OCI-LY3 (cell line): ENCODE measurements at regions not wholly inside any gene's neighbourhood (a gene's known extent, or its start where the extent isn't known, plus 50 kb on each side); places are given as distances from the start of the nearest gene placed in this dataset.
"Not testable (repeated sequence)": the region's sequence is repeated elsewhere in the genome, so short reads cannot be mapped to it uniquely, and the experiment has no call there.

Experiments
- EZH2phosphoT487 ChIP-seq: fragments of 200-600 bp; shearing (Covaris generic); IDR thresholded peaks from 2 replicates; pipeline ENCODE4 v1.6.1; 2018; ENCODE audit warnings: antibody characterized with exemption, mixed run types, low read depth
- TF ChIP-seq, protein P1 (sequence below): fragments of 200-600, 300-600 bp; sonication (generic); IDR thresholded peaks from 2 replicates; pipeline ENCODE4 v1.5.1; 2014; ENCODE audit warnings: antibody characterized with exemption, low read length, low read depth

- TF ChIP-seq, protein P1, sequence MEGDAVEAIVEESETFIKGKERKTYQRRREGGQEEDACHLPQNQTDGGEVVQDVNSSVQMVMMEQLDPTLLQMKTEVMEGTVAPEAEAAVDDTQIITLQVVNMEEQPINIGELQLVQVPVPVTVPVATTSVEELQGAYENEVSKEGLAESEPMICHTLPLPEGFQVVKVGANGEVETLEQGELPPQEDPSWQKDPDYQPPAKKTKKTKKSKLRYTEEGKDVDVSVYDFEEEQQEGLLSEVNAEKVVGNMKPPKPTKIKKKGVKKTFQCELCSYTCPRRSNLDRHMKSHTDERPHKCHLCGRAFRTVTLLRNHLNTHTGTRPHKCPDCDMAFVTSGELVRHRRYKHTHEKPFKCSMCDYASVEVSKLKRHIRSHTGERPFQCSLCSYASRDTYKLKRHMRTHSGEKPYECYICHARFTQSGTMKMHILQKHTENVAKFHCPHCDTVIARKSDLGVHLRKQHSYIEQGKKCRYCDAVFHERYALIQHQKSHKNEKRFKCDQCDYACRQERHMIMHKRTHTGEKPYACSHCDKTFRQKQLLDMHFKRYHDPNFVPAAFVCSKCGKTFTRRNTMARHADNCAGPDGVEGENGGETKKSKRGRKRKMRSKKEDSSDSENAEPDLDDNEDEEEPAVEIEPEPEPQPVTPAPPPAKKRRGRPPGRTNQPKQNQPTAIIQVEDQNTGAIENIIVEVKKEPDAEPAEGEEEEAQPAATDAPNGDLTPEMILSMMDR, result not testable (repeated sequence)
- TF ChIP-seq EZH2phosphoT487, result not testable (repeated sequence)
Observed at GRCh38 chr10:4236905-4237304, 451.9 kb upstream of the KLF6 start.
